ENCODE measurements at regions not wholly inside any gene's neighbourhood (a gene's known extent, or its start where the extent isn't known, plus 50 kb on each side); places are given as distances from the start of the nearest gene placed in this dataset.

GRCh38 chr6:170163405-170164170 lies 127.3 kb downstream of the DLL1 start:
- no peak overlapping the region for H3K4me3 ChIP-seq (ENCODE audit: low read depth, low read length)
- TF ChIP-seq CTCF (conservative IDR thresholded peaks at IDR 0.05; ENCODE audit: low read depth, low read length): no peak
- DNase-seq (ENCODE audit: low read depth): no peak

DNA sequence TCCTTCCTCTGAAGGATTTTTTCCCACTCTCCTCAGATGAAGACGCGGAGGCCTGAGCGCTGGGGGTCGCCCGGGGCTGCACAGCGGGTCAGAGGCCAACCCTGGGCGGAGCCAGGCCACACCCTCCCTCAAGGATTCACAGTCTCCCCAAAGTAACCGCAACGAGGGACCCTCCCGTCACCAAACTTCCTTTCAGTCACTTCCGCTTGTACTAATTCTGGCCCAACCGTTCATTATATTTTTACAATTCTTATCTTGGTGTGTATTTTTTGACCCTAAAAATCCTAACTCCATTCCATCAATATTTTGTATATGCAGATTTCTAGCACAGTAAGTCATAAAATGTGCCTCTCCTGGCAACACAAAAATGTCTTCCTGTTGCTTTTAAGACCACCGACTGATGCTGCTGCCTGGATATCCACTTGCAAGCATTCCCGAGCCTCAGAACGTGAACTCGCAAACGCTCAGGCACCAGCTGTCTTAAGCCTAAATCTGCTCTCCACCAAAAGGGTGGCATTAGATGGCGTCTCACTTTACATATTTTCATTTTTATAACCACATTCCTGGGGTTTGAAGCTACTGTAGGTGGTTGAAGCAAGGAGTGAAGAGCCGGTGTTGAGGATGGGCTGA lies 128.0 kb downstream of the DLL1 start:
- no peak for TF ChIP-seq CTCF (conservative IDR thresholded peaks at IDR 0.05; ENCODE audit: low read depth, low read length)
- H3K4me3 ChIP-seq (ENCODE audit: low read depth, low read length): no peak overlapping the region
- DNase-seq (ENCODE audit: low read depth): no peak

DNA sequence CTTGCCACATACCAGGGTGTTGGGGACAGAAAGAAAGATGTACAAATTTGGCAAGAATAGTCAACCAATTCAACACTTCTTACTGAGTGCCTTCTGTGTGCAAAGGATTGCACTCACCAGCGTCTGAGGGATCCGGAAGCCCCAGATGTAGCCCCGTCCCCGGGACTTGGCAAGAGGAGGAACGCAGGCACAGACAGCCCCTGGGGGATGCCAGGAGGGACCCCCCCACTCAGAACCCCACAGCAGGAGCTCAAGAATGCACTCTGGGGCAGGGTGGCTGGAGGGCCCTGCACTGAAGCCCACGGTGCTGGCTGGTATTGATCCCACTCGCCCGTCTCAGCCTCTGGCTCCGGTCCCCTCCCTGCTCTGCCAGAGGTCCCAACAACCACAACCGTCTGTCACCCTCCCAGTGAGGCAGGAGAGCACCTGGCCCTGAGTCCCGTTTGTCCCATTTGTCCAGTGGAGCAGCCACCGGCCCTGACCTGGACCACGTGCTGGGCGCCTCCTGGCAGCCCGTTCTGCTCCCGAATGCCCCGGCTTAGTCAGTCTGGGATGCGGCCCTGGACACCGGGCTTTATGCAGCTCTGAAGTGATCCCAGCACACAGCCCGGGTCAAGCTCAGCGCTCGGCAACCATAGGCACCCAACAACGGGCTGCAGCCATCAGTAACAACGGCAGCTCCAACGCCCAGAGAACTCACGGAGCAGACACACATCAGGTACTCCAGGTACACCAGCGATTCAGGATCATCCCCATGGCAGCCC lies 128.7 kb downstream of the DLL1 start:
- no peak overlapping the region for H3K4me3 ChIP-seq (ENCODE audit: low read depth, low read length)
- TF ChIP-seq CTCF (conservative IDR thresholded peaks at IDR 0.05; ENCODE audit: low read depth, low read length): no peak
- DNase-seq (ENCODE audit: low read depth): no peak

DNA sequence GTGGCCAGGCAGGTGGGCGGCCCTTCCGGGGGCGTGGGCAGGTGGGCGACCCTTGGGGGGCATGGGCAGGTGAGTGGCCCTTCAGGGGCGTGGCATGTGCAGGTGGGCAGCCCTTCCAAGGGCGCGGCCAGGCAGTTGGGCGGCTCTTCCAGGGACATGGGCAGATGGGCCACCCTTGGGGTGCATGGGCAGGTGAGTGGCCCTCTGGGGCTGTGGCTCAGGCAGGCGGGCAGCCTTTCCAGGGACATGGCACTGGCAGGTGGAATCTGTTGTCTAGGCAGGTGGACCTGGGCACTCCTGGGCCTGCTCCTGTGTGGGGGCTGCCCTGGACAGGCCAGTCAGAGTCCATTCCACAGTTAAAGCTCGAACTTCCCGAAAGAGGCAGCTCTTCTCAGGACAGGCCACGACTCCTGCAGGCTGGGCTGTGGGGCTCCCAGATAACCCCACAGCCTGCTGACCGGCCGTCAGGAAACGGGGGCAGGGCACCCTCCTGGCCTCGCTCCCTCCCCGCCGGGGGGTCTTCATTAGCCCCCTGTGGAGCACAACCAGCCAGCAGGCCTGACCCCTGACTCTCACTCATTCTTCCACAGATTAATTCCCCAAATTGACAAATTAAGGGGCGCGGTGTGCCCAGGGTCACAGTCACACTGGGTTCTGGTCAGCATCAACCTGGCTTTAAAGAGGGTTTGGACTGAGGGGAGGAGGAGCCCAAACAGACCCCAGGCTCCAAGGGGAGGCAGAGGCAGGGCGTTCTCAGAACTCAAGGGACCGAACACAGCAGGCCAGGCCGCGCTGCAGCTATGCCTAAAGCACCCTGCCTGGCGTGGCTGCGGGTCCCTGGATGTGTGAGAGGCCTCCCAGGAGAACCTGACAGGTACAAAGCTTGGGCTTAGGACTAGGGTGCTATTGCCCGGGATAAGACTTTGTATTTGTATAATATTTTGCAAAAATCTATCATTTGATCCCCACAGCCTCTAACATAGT lies 130.0 kb downstream of the DLL1 start:
- TF ChIP-seq CTCF (conservative IDR thresholded peaks at IDR 0.05; ENCODE audit: low read depth, low read length): no peak
- no peak for DNase-seq (ENCODE audit: low read depth)
- no peak overlapping the region for H3K4me3 ChIP-seq (ENCODE audit: low read depth, low read length)

DNA sequence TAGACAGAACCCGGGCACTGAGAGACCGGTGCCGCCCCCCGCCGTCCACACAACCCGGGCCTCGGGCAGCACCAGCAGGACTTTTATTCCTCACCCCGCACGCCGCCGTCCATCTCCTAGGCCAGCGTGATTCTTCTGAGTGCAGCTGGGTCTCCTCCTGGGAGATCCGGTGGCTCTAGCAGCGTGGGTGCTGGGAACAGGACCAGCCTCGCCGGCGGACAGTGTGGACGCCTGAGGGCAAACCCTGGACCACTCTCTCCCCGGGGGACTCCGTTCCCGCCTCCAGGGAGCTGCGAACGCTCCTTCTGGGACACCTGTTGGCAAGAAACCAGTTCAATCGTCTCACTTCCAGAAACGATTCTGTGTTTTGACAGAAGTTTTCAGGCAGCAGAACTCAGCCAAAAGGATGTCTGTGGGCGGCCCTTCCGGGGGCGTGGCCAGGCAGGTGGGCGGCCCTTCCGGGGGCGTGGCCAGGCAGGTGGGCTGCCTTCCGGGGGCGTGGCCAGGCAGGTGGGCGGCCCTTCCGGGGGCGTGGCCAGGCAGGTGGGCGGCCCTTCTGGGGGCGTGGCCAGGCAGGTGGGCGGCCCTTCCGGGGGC lies 130.7 kb downstream of the DLL1 start:
- TF ChIP-seq CTCF (conservative IDR thresholded peaks at IDR 0.05; ENCODE audit: low read depth, low read length): no peak
- DNase-seq (ENCODE audit: low read depth): no peak

More for the DNA sequence above, 130.7 kb downstream of the DLL1 start:
- no peak overlapping the region for H3K4me3 ChIP-seq (ENCODE audit: low read depth, low read length)
